Osteoblast (primary cell): ENCODE measurements at regions not wholly inside any gene's neighbourhood (a gene's known extent, or its start where the extent isn't known, plus 50 kb on each side); places are given as distances from the start of the nearest gene placed in this dataset.

ENCODE experiments used
- DNase-seq: peaks from one replicate; pipeline ENCODE4 v3.0.0; 2011; ENCODE audit warnings: low spot score, mixed read lengths; ENCODE audit not compliant: insufficient read length; ENCODE audit errors: missing footprints
- H2AFZ ChIP-seq: 2 replicates; pipeline ENCODE4 v1.6.0; 2011; ENCODE audit warnings: mild to moderate bottlenecking, low read length
- H3K27ac ChIP-seq: 2 replicates; pipeline ENCODE4 v1.5.1; 2011; ENCODE audit warnings: mild to moderate bottlenecking, low read depth, low read length, moderate library complexity
- H3K27me3 ChIP-seq: 2 replicates; pipeline ENCODE4 v1.6.0; 2012; ENCODE audit warnings: mild to moderate bottlenecking, control low read depth, inconsistent platforms, low read length, moderate library complexity; ENCODE audit not compliant: insufficient read depth
- H3K36me3 ChIP-seq: 2 replicates; pipeline ENCODE4 v1.5.1; 2011; ENCODE audit warnings: mild to moderate bottlenecking, low read length, control low read depth, moderate library complexity; ENCODE audit not compliant: insufficient read depth
- H3K4me1 ChIP-seq: 2 replicates; pipeline ENCODE4 v1.5.1; 2011; ENCODE audit warnings: mild to moderate bottlenecking, low read length, control low read depth, moderate library complexity; ENCODE audit not compliant: insufficient read depth
- H3K4me2 ChIP-seq: 2 replicates; pipeline ENCODE4 v1.6.0; 2011; ENCODE audit warnings: mild to moderate bottlenecking, low read length; ENCODE audit not compliant: insufficient read depth
- H3K4me3 ChIP-seq: fragments of 200-600 bp; sonication (generic); 3 replicates; pipeline ENCODE4 v1.5.1; 2012; ENCODE audit warnings: mild to moderate bottlenecking, low read length, inconsistent platforms; ENCODE audit not compliant: insufficient read depth
- H3K79me2 ChIP-seq: 2 replicates; pipeline ENCODE4 v1.6.0; 2012; ENCODE audit warnings: mild to moderate bottlenecking, low read length, control low read depth, inconsistent platforms; ENCODE audit not compliant: insufficient read depth
- H3K9me3 ChIP-seq: 2 replicates; pipeline ENCODE4 v1.5.1; 2011; ENCODE audit warnings: low read depth, low read length, control low read depth
- H4K20me1 ChIP-seq: 2 replicates; pipeline ENCODE4 v1.6.0; 2012; ENCODE audit warnings: mild to moderate bottlenecking, low read length, control low read depth; ENCODE audit not compliant: insufficient read depth
- CTCF ChIP-seq: IDR thresholded peaks from 2 replicates; pipeline ENCODE4 v1.5.1; 2011; ENCODE audit warnings: mild to moderate bottlenecking, low read depth, low read length, moderate library complexity; ENCODE audit errors: extremely low read depth

- no peaks in the 10 kb centered on the region for H3K36me3 ChIP-seq
- no peaks in the 10 kb centered on the region for H3K4me1 ChIP-seq
- peaks cover 5% of the 10 kb centered on the region for H3K9me3 ChIP-seq
- H3K4me2 ChIP-seq = no peak overlapping the region
- H3K27me3 ChIP-seq = no peaks in the 10 kb centered on the region
- H4K20me1 ChIP-seq = no peaks in the 10 kb centered on the region
- DNase-seq = no peak
- H3K4me3 ChIP-seq = no peak overlapping the region
- no peak overlapping the region for H3K27ac ChIP-seq
- H3K79me2 ChIP-seq = no peaks in the 10 kb centered on the region
- no peak overlapping the region for H2AFZ ChIP-seq
- no peak for TF ChIP-seq CTCF
These were observed 1436.8 kb upstream of the PCDH9 start for GRCh38 chr13:68666774-68667397.

- no peaks in the 10 kb centered on the region for H3K27me3 ChIP-seq
- no peak overlapping the region for H3K27ac ChIP-seq
- no peak overlapping the region for H3K4me2 ChIP-seq
- H2AFZ ChIP-seq = no peak overlapping the region
- no peaks in the 10 kb centered on the region for H3K4me1 ChIP-seq
- no peaks in the 10 kb centered on the region for H4K20me1 ChIP-seq
- H3K79me2 ChIP-seq = no peaks in the 10 kb centered on the region
- H3K36me3 ChIP-seq = no peaks in the 10 kb centered on the region
- DNase-seq = no peak
- no peaks in the 10 kb centered on the region for H3K9me3 ChIP-seq
- H3K4me3 ChIP-seq = no peak overlapping the region
- no peak for TF ChIP-seq CTCF
These were observed 1415.7 kb upstream of the PCDH9 start for GRCh38 chr13:68645814-68646213.

GRCh38 chr13:68644611-68645010 lies 1414.5 kb upstream of the PCDH9 start:
- Histone ChIP-seq H2AFZ (no peak overlapping the region), H3K4me3 (no peak overlapping the region), H3K27me3 (no peaks in the 10 kb centered on the region), H3K9me3 (no peaks in the 10 kb centered on the region), H3K79me2 (no peaks in the 10 kb centered on the region), H3K4me1 (no peaks in the 10 kb centered on the region), H3K4me2 (no peak overlapping the region), H3K27ac (no peak overlapping the region), H4K20me1 (no peaks in the 10 kb centered on the region), H3K36me3 (no peaks in the 10 kb centered on the region)
- no peak for TF ChIP-seq CTCF
- DNase-seq = no peak

GRCh38 chr13:68636784-68637183 lies 1406.6 kb upstream of the PCDH9 start:
- H3K9me3 ChIP-seq = peaks cover 4% of the 10 kb centered on the region
- no peak overlapping the region for H2AFZ ChIP-seq
- no peak overlapping the region for H3K4me3 ChIP-seq
- H3K79me2 ChIP-seq = no peaks in the 10 kb centered on the region
- H3K27me3 ChIP-seq = no peaks in the 10 kb centered on the region
- TF ChIP-seq CTCF = no peak
- no peak overlapping the region for H3K27ac ChIP-seq
- DNase-seq = no peak
- H3K4me2 ChIP-seq = no peak overlapping the region
- H3K36me3 ChIP-seq = no peaks in the 10 kb centered on the region
- H4K20me1 ChIP-seq = no peaks in the 10 kb centered on the region
- H3K4me1 ChIP-seq = no peaks in the 10 kb centered on the region
